ENCODE measurements at regions not wholly inside any gene's neighbourhood (a gene's known extent, or its start where the extent isn't known, plus 50 kb on each side); places are given as distances from the start of the nearest gene placed in this dataset.
"Not testable (repeated sequence)": the region's sequence is repeated elsewhere in the genome, so short reads cannot be mapped to it uniquely, and the experiment has no call there.

- DNase-seq (ENCODE audit: low spot score) = no peak
Measured at GRCh38 chr22:23500508-23501260, 79.4 kb downstream of the IGLL1 start.

- DNase-seq (ENCODE audit: low spot score) = no peak
Measured at GRCh38 chr22:23499845-23500500, 80.1 kb downstream of the IGLL1 start.

GRCh38 chr22:23498811-23499798 is 81.0 kb downstream of the IGLL1 start:
- DNase-seq (ENCODE audit: low spot score) = peak; percentile 1

- not testable (repeated sequence) for DNase-seq (ENCODE audit: low spot score)
Measured at GRCh38 chr22:23497889-23498288, 82.2 kb downstream of the IGLL1 start.

- DNase-seq (ENCODE audit: low spot score) = peak; percentile 3
Measured at GRCh38 chr22:23497016-23497885, 82.8 kb downstream of the IGLL1 start.

GRCh38 chr22:23496445-23496833 is 83.7 kb downstream of the IGLL1 start:
- DNase-seq (ENCODE audit: low spot score) = peak; percentile 2

- peak; percentile 1 for DNase-seq (ENCODE audit: low spot score)
Measured at GRCh38 chr22:23495614-23496444, 84.3 kb downstream of the IGLL1 start.

GRCh38 chr22:23494930-23495266 is 85.2 kb downstream of the IGLL1 start:
- DNase-seq (ENCODE audit: low spot score) = no peak

GRCh38 chr22:23485490-23485889 is 94.6 kb downstream of the IGLL1 start:
- no peak for DNase-seq (ENCODE audit: low spot score)

- DNase-seq (ENCODE audit: low spot score) = no peak
Measured at GRCh38 chr22:23484651-23485050, 95.4 kb downstream of the IGLL1 start.

GRCh38 chr22:23481369-23481768 is 98.7 kb downstream of the IGLL1 start:
- no peak for DNase-seq (ENCODE audit: low spot score)

- DNase-seq (ENCODE audit: low spot score) = no peak
Measured at GRCh38 chr22:23478175-23478574, 101.9 kb downstream of the IGLL1 start.

GRCh38 chr22:23474531-23474930 is 105.6 kb downstream of the IGLL1 start:
- not testable (repeated sequence) for DNase-seq (ENCODE audit: low spot score)

GRCh38 chr22:23473901-23474300 is 106.2 kb downstream of the IGLL1 start:
- DNase-seq (ENCODE audit: low spot score) = no peak

GRCh38 chr22:23472376-23472775 is 107.7 kb downstream of the IGLL1 start:
- DNase-seq (ENCODE audit: low spot score) = not testable (repeated sequence)

GRCh38 chr22:23471698-23472097 is 108.4 kb downstream of the IGLL1 start:
- no peak for DNase-seq (ENCODE audit: low spot score)

- DNase-seq (ENCODE audit: low spot score) = no peak
Measured at GRCh38 chr22:23470811-23471389, 109.2 kb downstream of the IGLL1 start.

GRCh38 chr22:23467721-23468294 is 112.3 kb downstream of the IGLL1 start:
- no peak for DNase-seq (ENCODE audit: low spot score)

GRCh38 chr22:23466351-23466750 is 113.7 kb downstream of the IGLL1 start:
- DNase-seq (ENCODE audit: low spot score) = no peak

- DNase-seq (ENCODE audit: low spot score) = not testable (repeated sequence)
Measured at GRCh38 chr22:23464796-23465195, 115.3 kb downstream of the IGLL1 start.
